Ovary (tissue), 7 donors: ENCODE measurements at regions not wholly inside any gene's neighbourhood (a gene's known extent, or its start where the extent isn't known, plus 50 kb on each side); places are given as distances from the start of the nearest gene placed in this dataset.

Experiments
- DNase-seq, 5 donors: peaks; one replicate each; pipeline ENCODE4 v3.0.0-alpha.2; 2019 to 2020
- H3K27ac ChIP-seq, 2 donors: fragments of 200-600 bp; one replicate each; pipeline versions ENCODE4 v1.5.1 to v1.8.0; 2019 to 2022
- H3K27me3 ChIP-seq: fragments of 200-600 bp; one replicate; pipeline ENCODE4 v1.8.0; 2022
- H3K36me3 ChIP-seq: fragments of 200-600 bp; sonication (generic); one replicate; pipeline ENCODE4 v1.5.1; 2019
- H3K4me1 ChIP-seq: one replicate; pipeline ENCODE4 v1.8.1; 2013; ENCODE audit warnings: mild to moderate bottlenecking, moderate library complexity; ENCODE audit not compliant: insufficient read depth
- H3K4me3 ChIP-seq: fragments of 200-600 bp; sonication (generic); one replicate; pipeline ENCODE4 v1.5.1; 2017
- H3K9me3 ChIP-seq, 2 donors: fragments of 200-600 bp in 1 of 2; sonication (generic) in 1 of 2; one replicate each; pipeline versions ENCODE4 v1.5.1 to v1.8.1; 2013 to 2019; ENCODE audit warnings: mild to moderate bottlenecking in 1 of 2, moderate library complexity in 1 of 2
- EP300 ChIP-seq: sonication (generic); formaldehyde crosslinking; IDR thresholded peaks from one replicate; pipeline ENCODE4 v1.6.1; 2017; ENCODE audit warnings: antibody characterized with exemption
- POLR2A ChIP-seq: fragments of 450-650 bp; IDR thresholded peaks from one replicate; pipeline ENCODE4 v1.6.1; 2017; ENCODE audit warnings: antibody characterized with exemption, mild to moderate bottlenecking, moderate library complexity
- WGBS, 3 donors: extraction: QIAGEN DNeasy Blood & Tissue Kit in 1 of 3; methylation state at CpG; one replicate each; pipeline versions ENCODE4 v1.1.5 to v1.1.7; 2013 to 2017; 5-methylcytosine and 5-hydroxymethylcytosine counted together
- intact Hi-C, 4 donors: fragments of 100-400 bp; cut with DNase I; formaldehyde crosslinking; loops; one replicate each; pipeline versions ENCODE4 v1.11.0 to v1.15.1; 2022 to 2023
- TF ChIP-seq, protein P1 (sequence below), 3 donors: fragments of 450-650 bp in 2 of 3; fragments of 200-600 bp in 1 of 3; IDR thresholded peaks; one replicate each; pipeline versions ENCODE4 v1.5.1 to v1.8.0; 2016 to 2022; ENCODE audit warnings: antibody characterized with exemption in 3 of 3, mild to moderate bottlenecking in 1 of 3
- donor health status: DM: no; HTN: no; CAD: no; lungs with moderate emphysema.
- donor health status: DM: no; HTN: no; CAD: no.
- donor health status: Bipolar disorder and iron deficiency.
- donor health status: DM: no; HTN: no; CAD: no.
- donor health status: DM: yes; HTN: yes; CAD: no.

- TF ChIP-seq, protein P1, sequence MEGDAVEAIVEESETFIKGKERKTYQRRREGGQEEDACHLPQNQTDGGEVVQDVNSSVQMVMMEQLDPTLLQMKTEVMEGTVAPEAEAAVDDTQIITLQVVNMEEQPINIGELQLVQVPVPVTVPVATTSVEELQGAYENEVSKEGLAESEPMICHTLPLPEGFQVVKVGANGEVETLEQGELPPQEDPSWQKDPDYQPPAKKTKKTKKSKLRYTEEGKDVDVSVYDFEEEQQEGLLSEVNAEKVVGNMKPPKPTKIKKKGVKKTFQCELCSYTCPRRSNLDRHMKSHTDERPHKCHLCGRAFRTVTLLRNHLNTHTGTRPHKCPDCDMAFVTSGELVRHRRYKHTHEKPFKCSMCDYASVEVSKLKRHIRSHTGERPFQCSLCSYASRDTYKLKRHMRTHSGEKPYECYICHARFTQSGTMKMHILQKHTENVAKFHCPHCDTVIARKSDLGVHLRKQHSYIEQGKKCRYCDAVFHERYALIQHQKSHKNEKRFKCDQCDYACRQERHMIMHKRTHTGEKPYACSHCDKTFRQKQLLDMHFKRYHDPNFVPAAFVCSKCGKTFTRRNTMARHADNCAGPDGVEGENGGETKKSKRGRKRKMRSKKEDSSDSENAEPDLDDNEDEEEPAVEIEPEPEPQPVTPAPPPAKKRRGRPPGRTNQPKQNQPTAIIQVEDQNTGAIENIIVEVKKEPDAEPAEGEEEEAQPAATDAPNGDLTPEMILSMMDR (IDR thresholded peaks at IDR 0.05): no peak
- TF ChIP-seq EP300: no peak
- no peak for TF ChIP-seq POLR2A
- DNase-seq: no peak
- Histone ChIP-seq H3K27ac (no peak overlapping the region), H3K9me3 (no peaks in the 10 kb centered on the region), H3K4me3 (no peak overlapping the region), H3K27me3 (no peaks in the 10 kb centered on the region), H3K36me3 (no peaks in the 10 kb centered on the region), H3K4me1 (no peaks in the 10 kb centered on the region)
- WGBS, 3 donors: 69 to 74% (median 74%) methylated on average over 4 of the region's 4 CpGs
- intact Hi-C loops: no loop called here
Measured at GRCh38 chr1:194167956-194168640, 981.7 kb upstream of the B3GALT2 start.

DNA sequence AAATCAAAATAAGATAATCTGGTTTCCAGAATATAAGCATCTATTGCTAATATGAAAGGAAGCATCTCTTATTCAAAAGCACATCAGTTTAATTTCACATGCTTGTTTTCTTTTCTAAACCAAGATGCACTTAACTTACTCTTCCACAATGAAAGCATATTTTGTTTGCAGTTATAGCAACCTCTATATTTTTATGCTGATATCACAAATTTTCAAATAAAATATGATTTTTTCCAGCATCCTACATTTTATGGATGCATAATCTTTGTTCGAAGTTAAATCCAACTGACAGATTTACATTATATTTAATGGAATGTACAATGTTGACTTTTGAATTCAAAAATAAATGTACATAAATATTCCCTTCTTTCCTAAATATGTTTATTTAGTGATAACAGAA lies 978.3 kb upstream of the B3GALT2 start:
- intact Hi-C loops: no loop called here
- no peaks in the 10 kb centered on the region for H3K36me3 ChIP-seq
- no peaks in the 10 kb centered on the region for H3K9me3 ChIP-seq
- H3K27me3 ChIP-seq: no peaks in the 10 kb centered on the region
- no peak overlapping the region for H3K27ac ChIP-seq
- WGBS, 3 donors: 74 to 82% (median 81%) methylated on average over 1 of the region's 1 CpG
- no peak for DNase-seq
- H3K4me3 ChIP-seq: no peak overlapping the region
- peaks cover 1% of the 10 kb centered on the region for H3K4me1 ChIP-seq
- TF ChIP-seq, protein P1 (IDR thresholded peaks at IDR 0.05): no peak
- no peak for TF ChIP-seq EP300
- TF ChIP-seq POLR2A: no peak

DNA sequence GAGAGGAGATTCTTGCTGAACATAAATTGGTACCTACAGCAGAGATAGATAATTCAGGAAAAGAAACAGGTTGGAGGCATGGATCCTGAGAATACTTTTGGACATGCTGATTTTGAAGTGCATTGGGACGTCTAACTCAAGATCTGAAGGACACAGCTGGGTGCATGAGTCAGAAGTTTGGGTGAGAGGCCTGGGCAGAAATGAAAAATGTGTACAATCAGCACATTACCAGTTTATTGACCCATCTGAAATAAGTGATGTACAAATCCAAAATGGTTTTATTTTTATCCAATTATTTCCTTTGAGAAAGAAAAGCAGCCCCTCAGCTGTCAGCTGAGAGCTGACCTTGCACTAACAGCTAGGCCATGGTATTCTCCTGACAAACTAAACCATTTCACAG lies 975.2 kb upstream of the B3GALT2 start:
- no peak overlapping the region for H3K27ac ChIP-seq
- peaks cover 1% of the 10 kb centered on the region for H3K4me1 ChIP-seq
- TF ChIP-seq POLR2A: no peak
- TF ChIP-seq, protein P1 (IDR thresholded peaks at IDR 0.05): no peak
- no peak for TF ChIP-seq EP300
- H3K36me3 ChIP-seq: no peaks in the 10 kb centered on the region
- H3K27me3 ChIP-seq: no peaks in the 10 kb centered on the region
- intact Hi-C loops: no loop called here
- H3K4me3 ChIP-seq: no peak overlapping the region
- DNase-seq: no peak
- WGBS, 3 donors: 9 to 50% (median 17%) methylated on average over 1 of the region's 1 CpG
- no peaks in the 10 kb centered on the region for H3K9me3 ChIP-seq

- H3K36me3 ChIP-seq: no peaks in the 10 kb centered on the region
- no peaks in the 10 kb centered on the region for H3K9me3 ChIP-seq
- H3K4me1 ChIP-seq: peaks cover 1% of the 10 kb centered on the region
- TF ChIP-seq, protein P1 (IDR thresholded peaks at IDR 0.05): no peak
- no peak for TF ChIP-seq POLR2A
- no peak for TF ChIP-seq EP300
- H3K4me3 ChIP-seq: no peak overlapping the region
- no peaks in the 10 kb centered on the region for H3K27me3 ChIP-seq
- intact Hi-C loops: no loop called here
- H3K27ac ChIP-seq: no peak overlapping the region
- DNase-seq: no peak
Measured at GRCh38 chr1:194159941-194160340, 973.5 kb upstream of the B3GALT2 start.
